ENCODE measurements at regions not wholly inside any gene's neighbourhood (a gene's known extent, or its start where the extent isn't known, plus 50 kb on each side); places are given as distances from the start of the nearest gene placed in this dataset.

GRCh38 chr9:109830545-109830944 is 50.5 kb downstream of the PALM2AKAP2 start:
- Histone ChIP-seq H3K36me3 (ENCODE audit: control insufficient read depth in 3 of 3, insufficient read depth in 2 of 3, low read depth in 1 of 3, low read length in 3 of 3) (no peaks in the 10 kb centered on the region), H3K4me1 (ENCODE audit: control insufficient read depth in 3 of 3, insufficient read depth in 2 of 3, low read depth in 1 of 3, low read length in 2 of 3) (no peaks in the 10 kb centered on the region), H3K27ac (ENCODE audit: low read depth in 1 of 3, low read length in 2 of 3) (no peak overlapping the region), H3K4me3 (ENCODE audit: low read depth in 1 of 3, low read length in 3 of 3) (no peak overlapping the region), H3K9me3 (ENCODE audit: control insufficient read depth in 2 of 2, insufficient read depth in 1 of 2, low read depth in 1 of 2, low read length in 1 of 2) (peaks cover 0 to 4% of the 10 kb centered on the region in 2 donors), H3K27me3 (ENCODE audit: control insufficient read depth in 3 of 3, insufficient read depth in 3 of 3, low read length in 3 of 3) (peaks cover 0 to 4% (median 0%) of the 10 kb centered on the region in 3 donors)
- DNase-seq (no peak), FAIRE-seq (no peak)
- WGBS, 3 donors = 88 to 93% (median 89%) methylated on average over 5 of the region's 5 CpGs

GRCh38 chr9:109831998-109832658 is 52.1 kb downstream of the PALM2AKAP2 start:
- no peak for DNase-seq
- peaks cover 0 to 4% of the 10 kb centered on the region in 2 donors for H3K9me3 ChIP-seq (ENCODE audit: control insufficient read depth in 2 of 2, insufficient read depth in 1 of 2, low read depth in 1 of 2, low read length in 1 of 2)
- FAIRE-seq = no peak
- 65 to 83% (median 78%) methylated on average over 6 of the region's 6 CpGs for WGBS, 3 donors
- no peaks in the 10 kb centered on the region for H3K36me3 ChIP-seq (ENCODE audit: control insufficient read depth in 3 of 3, insufficient read depth in 2 of 3, low read depth in 1 of 3, low read length in 3 of 3)
- no peak overlapping the region for H3K27ac ChIP-seq (ENCODE audit: low read depth in 1 of 3, low read length in 2 of 3)
- H3K4me3 ChIP-seq (ENCODE audit: low read depth in 1 of 3, low read length in 3 of 3) = no peak overlapping the region
- peaks cover 0 to 3% (median 0%) of the 10 kb centered on the region in 3 donors for H3K27me3 ChIP-seq (ENCODE audit: control insufficient read depth in 3 of 3, insufficient read depth in 3 of 3, low read length in 3 of 3)
- no peaks in the 10 kb centered on the region for H3K4me1 ChIP-seq (ENCODE audit: control insufficient read depth in 3 of 3, insufficient read depth in 2 of 3, low read depth in 1 of 3, low read length in 2 of 3)

DNA sequence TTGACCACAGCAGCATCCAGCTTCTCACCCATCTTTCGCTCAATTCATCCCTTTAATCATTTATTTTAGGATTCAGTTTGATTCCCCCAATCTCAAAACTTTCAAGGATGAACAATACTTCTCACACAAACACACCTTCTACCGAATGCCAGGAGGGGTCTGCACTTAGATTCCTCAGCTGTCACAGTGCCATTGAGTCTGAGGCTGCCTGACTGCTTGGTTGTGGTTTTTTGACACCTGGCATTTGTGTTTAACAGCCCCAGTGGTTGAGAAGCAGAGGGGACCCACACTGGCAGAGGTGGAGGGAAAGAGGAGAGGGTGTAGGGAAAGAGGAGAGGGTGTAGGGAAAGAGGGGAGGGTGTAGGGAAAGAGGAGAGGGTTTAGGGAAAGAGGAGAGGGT is 54.9 kb downstream of the PALM2AKAP2 start:
- FAIRE-seq (no peak), DNase-seq (no peak)
- Histone ChIP-seq H3K4me3 (ENCODE audit: low read depth in 1 of 3, low read length in 3 of 3) (no peak overlapping the region), H3K9me3 (ENCODE audit: control insufficient read depth in 2 of 2, insufficient read depth in 1 of 2, low read depth in 1 of 2, low read length in 1 of 2) (peaks cover 0 to 4% of the 10 kb centered on the region in 2 donors), H3K27ac (ENCODE audit: low read depth in 1 of 3, low read length in 2 of 3) (no peak overlapping the region), H3K4me1 (ENCODE audit: control insufficient read depth in 3 of 3, insufficient read depth in 2 of 3, low read depth in 1 of 3, low read length in 2 of 3) (no peaks in the 10 kb centered on the region), H3K27me3 (ENCODE audit: control insufficient read depth in 3 of 3, insufficient read depth in 3 of 3, low read length in 3 of 3) (peaks cover 0 to 2% (median 0%) of the 10 kb centered on the region in 3 donors), H3K36me3 (ENCODE audit: control insufficient read depth in 3 of 3, insufficient read depth in 2 of 3, low read depth in 1 of 3, low read length in 3 of 3) (no peaks in the 10 kb centered on the region)
- WGBS, 3 donors = 86 to 92% (median 89%) methylated on average over 2 of the region's 2 CpGs

DNA sequence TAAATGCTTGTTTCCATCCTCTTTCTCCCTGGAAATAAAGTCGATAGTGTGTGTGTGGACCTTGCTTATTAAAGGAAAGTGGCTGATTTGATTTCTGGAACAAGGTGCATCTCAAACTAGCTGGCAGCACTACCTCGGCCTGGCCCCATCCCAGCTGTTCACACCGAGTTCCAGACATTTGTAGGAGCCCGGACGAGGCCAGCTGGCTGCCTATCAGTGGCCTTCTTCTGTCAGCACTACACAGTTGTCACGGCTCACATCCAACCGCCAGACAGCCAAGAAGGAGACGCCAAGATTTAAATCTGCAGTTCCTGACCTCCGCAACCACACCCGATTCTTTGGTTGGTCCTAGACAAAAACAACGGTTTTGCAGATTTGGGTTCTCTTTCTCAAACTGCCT is 63.6 kb downstream of the PALM2AKAP2 start:
- DNase-seq (no peak), FAIRE-seq (no peak)
- Histone ChIP-seq H3K27ac (ENCODE audit: low read depth in 1 of 3, low read length in 2 of 3) (no peak overlapping the region), H3K4me3 (ENCODE audit: low read depth in 1 of 3, low read length in 3 of 3) (no peak overlapping the region), H3K27me3 (ENCODE audit: control insufficient read depth in 3 of 3, insufficient read depth in 3 of 3, low read length in 3 of 3) (no peaks in the 10 kb centered on the region), H3K9me3 (ENCODE audit: control insufficient read depth in 2 of 2, insufficient read depth in 1 of 2, low read depth in 1 of 2, low read length in 1 of 2) (no peaks in the 10 kb centered on the region), H3K4me1 (ENCODE audit: control insufficient read depth in 3 of 3, insufficient read depth in 2 of 3, low read depth in 1 of 3, low read length in 2 of 3) (no peaks in the 10 kb centered on the region), H3K36me3 (ENCODE audit: control insufficient read depth in 3 of 3, insufficient read depth in 2 of 3, low read depth in 1 of 3, low read length in 3 of 3) (no peaks in the 10 kb centered on the region)
- 67 to 76% (median 72%) methylated on average over 11 of the region's 11 CpGs for WGBS, 3 donors

DNA sequence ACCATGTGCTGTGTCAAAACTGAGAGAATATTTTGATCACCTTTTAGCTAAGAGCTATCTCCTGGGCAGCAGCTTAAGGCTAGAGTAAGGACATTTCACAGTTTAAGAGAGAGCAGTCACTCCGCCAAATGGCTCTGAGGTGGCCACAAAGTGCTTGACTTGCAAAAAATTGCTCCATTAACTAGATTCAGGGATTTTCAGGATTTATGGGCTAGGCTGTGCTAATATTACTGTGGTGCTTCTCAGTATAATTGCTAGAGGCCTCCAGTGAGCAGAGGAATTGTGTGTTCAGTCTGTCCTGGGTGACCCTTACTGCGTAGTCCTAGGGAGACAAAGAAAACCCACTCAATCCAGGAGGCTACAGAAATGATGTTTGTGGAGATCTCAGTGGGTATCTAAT is 65.2 kb downstream of the PALM2AKAP2 start:
- Histone ChIP-seq H3K4me1 (ENCODE audit: control insufficient read depth in 3 of 3, insufficient read depth in 2 of 3, low read depth in 1 of 3, low read length in 2 of 3) (no peaks in the 10 kb centered on the region), H3K9me3 (ENCODE audit: control insufficient read depth in 2 of 2, insufficient read depth in 1 of 2, low read depth in 1 of 2, low read length in 1 of 2) (no peaks in the 10 kb centered on the region), H3K36me3 (ENCODE audit: control insufficient read depth in 3 of 3, insufficient read depth in 2 of 3, low read depth in 1 of 3, low read length in 3 of 3) (no peaks in the 10 kb centered on the region), H3K27ac (ENCODE audit: low read depth in 1 of 3, low read length in 2 of 3) (no peak overlapping the region), H3K4me3 (ENCODE audit: low read depth in 1 of 3, low read length in 3 of 3) (no peak overlapping the region), H3K27me3 (ENCODE audit: control insufficient read depth in 3 of 3, insufficient read depth in 3 of 3, low read length in 3 of 3) (no peaks in the 10 kb centered on the region)
- DNase-seq (no peak), FAIRE-seq (no peak)
- WGBS, 3 donors = 91 to 95% (median 93%) methylated on average over 2 of the region's 2 CpGs

- no peak for FAIRE-seq
- WGBS, 3 donors = 83 to 87% (median 86%) methylated on average over 4 of the region's 4 CpGs
- no peaks in the 10 kb centered on the region for H3K9me3 ChIP-seq (ENCODE audit: control insufficient read depth in 2 of 2, insufficient read depth in 1 of 2, low read depth in 1 of 2, low read length in 1 of 2)
- no peak for DNase-seq
- no peaks in the 10 kb centered on the region for H3K4me1 ChIP-seq (ENCODE audit: control insufficient read depth in 3 of 3, insufficient read depth in 2 of 3, low read depth in 1 of 3, low read length in 2 of 3)
- no peaks in the 10 kb centered on the region for H3K27me3 ChIP-seq (ENCODE audit: control insufficient read depth in 3 of 3, insufficient read depth in 3 of 3, low read length in 3 of 3)
- no peaks in the 10 kb centered on the region for H3K36me3 ChIP-seq (ENCODE audit: control insufficient read depth in 3 of 3, insufficient read depth in 2 of 3, low read depth in 1 of 3, low read length in 3 of 3)
- H3K4me3 ChIP-seq (ENCODE audit: low read depth in 1 of 3, low read length in 3 of 3) = no peak overlapping the region
- no peak overlapping the region for H3K27ac ChIP-seq (ENCODE audit: low read depth in 1 of 3, low read length in 2 of 3)
Measured at GRCh38 chr9:109846776-109847175, 66.8 kb downstream of the PALM2AKAP2 start.

DNA sequence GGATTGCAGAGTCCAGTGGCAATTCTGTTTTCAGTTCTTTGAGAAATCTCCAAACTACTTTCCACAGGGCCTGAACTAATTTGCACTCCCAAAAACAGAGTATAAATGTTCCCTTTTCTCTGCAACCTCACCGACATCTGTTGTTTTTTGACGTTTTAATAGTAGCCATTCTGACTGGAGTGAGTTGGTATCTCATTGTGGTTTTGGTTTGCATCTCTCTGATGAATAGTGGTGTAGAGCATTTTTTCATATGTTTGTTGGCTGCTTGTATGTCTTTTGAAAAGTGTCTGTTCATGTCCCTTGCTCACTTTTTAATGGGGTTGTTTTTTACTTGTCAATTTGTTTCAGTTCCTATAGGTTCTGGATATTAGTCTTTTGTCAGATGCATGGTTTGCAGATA is 72.6 kb downstream of the PALM2AKAP2 start:
- no peak for DNase-seq
- no peak for FAIRE-seq
- 85 to 93% (median 87%) methylated on average over 2 of the region's 2 CpGs for WGBS, 3 donors
- Histone ChIP-seq H3K27me3 (ENCODE audit: control insufficient read depth in 3 of 3, insufficient read depth in 3 of 3, low read length in 3 of 3) (peaks cover 0 to 2% (median 0%) of the 10 kb centered on the region in 3 donors), H3K27ac (ENCODE audit: low read depth in 1 of 3, low read length in 2 of 3) (no peak overlapping the region), H3K4me1 (ENCODE audit: control insufficient read depth in 3 of 3, insufficient read depth in 2 of 3, low read depth in 1 of 3, low read length in 2 of 3) (no peaks in the 10 kb centered on the region), H3K36me3 (ENCODE audit: control insufficient read depth in 3 of 3, insufficient read depth in 2 of 3, low read depth in 1 of 3, low read length in 3 of 3) (no peaks in the 10 kb centered on the region), H3K4me3 (ENCODE audit: low read depth in 1 of 3, low read length in 3 of 3) (no peak overlapping the region), H3K9me3 (ENCODE audit: control insufficient read depth in 2 of 2, insufficient read depth in 1 of 2, low read depth in 1 of 2, low read length in 1 of 2) (no peaks in the 10 kb centered on the region)

- Histone ChIP-seq H3K4me1 (ENCODE audit: control insufficient read depth in 3 of 3, insufficient read depth in 2 of 3, low read depth in 1 of 3, low read length in 2 of 3) (no peaks in the 10 kb centered on the region), H3K27ac (ENCODE audit: low read depth in 1 of 3, low read length in 2 of 3) (no peak overlapping the region), H3K9me3 (ENCODE audit: control insufficient read depth in 2 of 2, insufficient read depth in 1 of 2, low read depth in 1 of 2, low read length in 1 of 2) (no peaks in the 10 kb centered on the region), H3K27me3 (ENCODE audit: control insufficient read depth in 3 of 3, insufficient read depth in 3 of 3, low read length in 3 of 3) (peaks cover 0 to 2% (median 0%) of the 10 kb centered on the region in 3 donors), H3K36me3 (ENCODE audit: control insufficient read depth in 3 of 3, insufficient read depth in 2 of 3, low read depth in 1 of 3, low read length in 3 of 3) (no peaks in the 10 kb centered on the region), H3K4me3 (ENCODE audit: low read depth in 1 of 3, low read length in 3 of 3) (no peak overlapping the region)
- DNase-seq = no peak
- FAIRE-seq = no peak
- 73 to 87% (median 84%) methylated on average over 2 of the region's 2 CpGs for WGBS, 3 donors
Measured at GRCh38 chr9:109855540-109855939, 75.5 kb downstream of the PALM2AKAP2 start.

DNA sequence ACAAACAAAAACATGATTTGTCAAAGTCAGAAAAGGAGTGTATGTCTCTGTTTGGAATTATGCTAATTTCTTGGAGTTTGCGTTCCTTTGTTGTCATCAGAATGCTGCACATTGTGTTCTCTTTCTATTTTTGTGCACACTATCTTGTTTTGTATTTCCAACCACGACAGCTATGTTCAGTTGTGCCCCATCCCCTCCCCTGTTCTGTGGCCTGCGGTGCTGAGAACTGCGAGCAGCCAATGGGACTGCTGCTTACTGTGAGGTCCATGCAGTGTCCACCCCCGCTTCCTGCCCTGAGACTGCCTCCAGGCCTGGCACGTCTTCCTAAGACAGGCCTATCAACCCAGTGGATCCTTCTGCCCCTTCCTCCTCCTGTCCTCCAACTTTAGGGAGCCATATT is 76.8 kb downstream of the PALM2AKAP2 start:
- 58 to 70% (median 67%) methylated on average over 6 of the region's 6 CpGs for WGBS, 3 donors
- no peaks in the 10 kb centered on the region for H3K36me3 ChIP-seq (ENCODE audit: control insufficient read depth in 3 of 3, insufficient read depth in 2 of 3, low read depth in 1 of 3, low read length in 3 of 3)
- H3K4me1 ChIP-seq (ENCODE audit: control insufficient read depth in 3 of 3, insufficient read depth in 2 of 3, low read depth in 1 of 3, low read length in 2 of 3) = no peaks in the 10 kb centered on the region
- peaks cover 0 to 5% (median 0%) of the 10 kb centered on the region in 3 donors for H3K27me3 ChIP-seq (ENCODE audit: control insufficient read depth in 3 of 3, insufficient read depth in 3 of 3, low read length in 3 of 3)
- H3K9me3 ChIP-seq (ENCODE audit: control insufficient read depth in 2 of 2, insufficient read depth in 1 of 2, low read depth in 1 of 2, low read length in 1 of 2) = no peaks in the 10 kb centered on the region
- H3K4me3 ChIP-seq (ENCODE audit: low read depth in 1 of 3, low read length in 3 of 3) = no peak overlapping the region
- FAIRE-seq (no peak), DNase-seq (no peak)
- no peak overlapping the region for H3K27ac ChIP-seq (ENCODE audit: low read depth in 1 of 3, low read length in 2 of 3)

Measured in small intestine (tissue), 7 donors.